ENCODE measurements at regions not wholly inside any gene's neighbourhood (a gene's known extent, or its start where the extent isn't known, plus 50 kb on each side); places are given as distances from the start of the nearest gene placed in this dataset.

DNA sequence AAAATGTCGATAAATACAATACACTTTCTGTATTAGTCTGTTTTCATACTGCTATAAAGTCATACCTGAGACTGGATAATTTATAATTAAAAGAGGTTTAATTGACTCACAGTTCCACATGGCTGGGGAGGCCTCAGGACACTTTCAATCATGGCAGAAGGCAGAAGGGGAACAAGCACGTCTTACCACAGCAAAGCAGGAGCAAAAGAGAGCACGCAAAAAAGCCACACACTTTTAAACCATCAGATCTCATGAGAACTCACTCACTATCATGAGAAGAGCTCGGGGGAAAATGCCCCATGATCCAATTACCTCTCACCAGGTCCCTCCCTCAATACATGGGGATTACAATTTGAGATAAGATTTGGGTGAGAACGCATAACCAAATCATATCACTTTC is 256.7 kb downstream of the ANAPC1 start:
- no peak overlapping the region for H3K4me3 Mint-ChIP-seq
- H3K27me3 Mint-ChIP-seq, result peaks cover 7% of the 10 kb centered on the region
- peaks cover 24% of the 10 kb centered on the region for H3K4me1 Mint-ChIP-seq
- DNase-seq (no peak), ATAC-seq (no peak)
- H3K36me3 Mint-ChIP-seq (ENCODE audit: low read depth), result peaks cover 13% of the 10 kb centered on the region
- POLR2A ChIA-PET, result no interaction called here
- CTCF ChIA-PET, result no interaction called here
- H3K9me3 Mint-ChIP-seq (ENCODE audit: low read depth), result peaks cover 30% of the 10 kb centered on the region
- no peak overlapping the region for H3K27ac Mint-ChIP-seq
- intact Hi-C loops (cut with DNase I, micrococcal nuclease), result loop anchor here in 1 of 2 experiments (5.0 kb wide), 1 partner anchor 35 kb away; no protein-coding TSS in a partner anchor

DNA sequence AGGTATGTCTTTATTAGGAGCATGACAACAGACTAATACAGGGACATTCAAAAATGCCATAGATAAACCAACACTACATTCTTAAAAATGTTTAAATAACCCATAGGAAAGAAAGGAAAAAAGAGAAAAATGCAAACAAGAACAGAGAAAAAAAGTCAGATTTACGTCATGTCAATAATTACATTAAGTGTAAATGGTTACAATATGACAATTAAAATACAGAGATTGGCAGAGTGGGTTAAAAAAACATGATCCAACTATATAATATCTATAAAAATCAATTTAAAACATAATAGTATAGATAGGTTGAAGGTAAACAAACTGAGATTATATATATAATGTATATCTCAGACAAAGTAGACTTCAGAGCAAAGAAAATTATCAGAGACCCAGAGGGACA is 255.8 kb downstream of the ANAPC1 start:
- peaks cover 7% of the 10 kb centered on the region for H3K27me3 Mint-ChIP-seq
- intact Hi-C loops (cut with DNase I, micrococcal nuclease), result loop anchor here in 1 of 2 experiments (5.0 kb wide), 1 partner anchor 34 kb away; no protein-coding TSS in a partner anchor
- no peak for DNase-seq
- ATAC-seq, result no peak
- peaks cover 13% of the 10 kb centered on the region for H3K36me3 Mint-ChIP-seq (ENCODE audit: low read depth)
- H3K4me3 Mint-ChIP-seq, result no peak overlapping the region
- CTCF ChIA-PET, result no interaction called here
- H3K27ac Mint-ChIP-seq, result no peak overlapping the region
- peaks cover 30% of the 10 kb centered on the region for H3K9me3 Mint-ChIP-seq (ENCODE audit: low read depth)
- POLR2A ChIA-PET, result no interaction called here
- peaks cover 34% of the 10 kb centered on the region for H3K4me1 Mint-ChIP-seq

DNA sequence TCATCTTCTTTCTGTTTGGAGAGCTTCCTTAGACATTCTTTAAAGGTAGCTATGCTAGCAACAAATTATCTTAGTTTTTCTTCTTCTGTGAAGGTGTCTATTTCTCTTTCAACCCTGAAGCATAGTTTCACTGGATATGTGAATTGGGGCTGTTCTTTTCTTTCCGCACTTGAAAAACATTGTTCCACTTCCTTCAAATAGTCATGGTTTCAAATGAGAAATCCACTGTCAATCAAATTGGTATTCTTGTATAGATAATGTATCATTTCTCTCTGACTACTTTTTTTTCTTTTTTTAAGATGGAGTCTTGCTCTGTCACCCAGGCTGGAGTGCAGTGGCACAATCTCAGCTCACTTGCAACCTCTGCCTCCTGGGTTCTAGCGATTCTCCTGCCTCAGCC is 254.0 kb downstream of the ANAPC1 start:
- intact Hi-C loops (cut with DNase I, micrococcal nuclease), result loop anchor here in 1 of 2 experiments (5.0 kb wide), 1 partner anchor 32 kb away; no protein-coding TSS in a partner anchor

GRCh38 chr2:111632661-111633060 is 251.3 kb downstream of the ANAPC1 start:
- H3K36me3 Mint-ChIP-seq (ENCODE audit: low read depth), result peaks cover 8% of the 10 kb centered on the region
- intact Hi-C loops (cut with DNase I, micrococcal nuclease), result loop anchor here in 1 of 2 experiments (1.0 kb wide), 1 partner anchor 8 kb away; no protein-coding TSS in a partner anchor
- peaks cover 24% of the 10 kb centered on the region for H3K9me3 Mint-ChIP-seq (ENCODE audit: low read depth)
- ATAC-seq (peak; percentile 93), DNase-seq (peak; percentile 61)
- peaks cover 19% of the 10 kb centered on the region for H3K27me3 Mint-ChIP-seq
- H3K4me1 Mint-ChIP-seq, result peaks cover 23% of the 10 kb centered on the region
- POLR2A ChIA-PET, result no interaction called here
- H3K4me3 Mint-ChIP-seq, result no peak overlapping the region
- CTCF ChIA-PET, result no interaction called here
- peak overlapping the region; percentile 45 for H3K27ac Mint-ChIP-seq

More for the DNA sequence above, 254.0 kb downstream of the ANAPC1 start:
- H3K4me3 Mint-ChIP-seq, result no peak overlapping the region
- DNase-seq, result no peak
- ChIA-PET CTCF (interaction anchor here (0.7 to 0.8 kb wide), 2 partner anchors 16 to 1461 kb away, joined by 3 read pairs; no protein-coding TSS in a partner anchor), POLR2A (no interaction called here)
- H3K4me1 Mint-ChIP-seq, result peaks cover 39% of the 10 kb centered on the region
- peaks cover 13% of the 10 kb centered on the region for H3K36me3 Mint-ChIP-seq (ENCODE audit: low read depth)
- peaks cover 8% of the 10 kb centered on the region for H3K27me3 Mint-ChIP-seq
- H3K9me3 Mint-ChIP-seq (ENCODE audit: low read depth), result peaks cover 30% of the 10 kb centered on the region
- ATAC-seq, result no peak
- H3K27ac Mint-ChIP-seq, result no peak overlapping the region

DNA sequence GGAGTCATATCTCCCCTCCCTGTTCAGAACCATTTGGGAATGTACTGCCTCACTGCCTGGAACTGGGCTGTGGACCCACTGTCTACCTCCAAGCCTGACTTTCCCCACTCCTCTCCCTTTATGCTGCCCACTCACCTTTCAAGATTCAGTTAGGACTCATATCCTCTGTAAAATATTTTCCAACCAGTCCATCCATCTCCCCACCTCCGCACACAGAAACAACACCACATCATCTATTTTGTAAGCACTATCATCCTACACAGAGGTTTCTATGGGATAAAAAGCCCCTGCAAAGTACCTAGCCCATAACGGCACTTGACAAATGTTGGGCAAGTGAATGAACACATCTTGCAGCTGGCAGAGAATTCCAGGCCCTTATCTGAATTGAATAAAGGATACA is 250.8 kb downstream of the ANAPC1 start:
- DNase-seq (no peak), ATAC-seq (peak; percentile 20)
- ChIA-PET CTCF (no interaction called here), POLR2A (no interaction called here)
- peak overlapping the region; percentile 26 for H3K4me3 Mint-ChIP-seq
- peaks cover 4% of the 10 kb centered on the region for H3K36me3 Mint-ChIP-seq (ENCODE audit: low read depth)
- intact Hi-C loops (cut with DNase I, micrococcal nuclease), result loop anchor here in 1 of 2 experiments (1.0 kb wide), 1 partner anchor 9 kb away; no protein-coding TSS in a partner anchor
- peaks cover 21% of the 10 kb centered on the region for H3K9me3 Mint-ChIP-seq (ENCODE audit: low read depth)
- peaks cover 23% of the 10 kb centered on the region for H3K4me1 Mint-ChIP-seq
- peaks cover 19% of the 10 kb centered on the region for H3K27me3 Mint-ChIP-seq
- H3K27ac Mint-ChIP-seq, result peak overlapping the region; percentile 45

DNA sequence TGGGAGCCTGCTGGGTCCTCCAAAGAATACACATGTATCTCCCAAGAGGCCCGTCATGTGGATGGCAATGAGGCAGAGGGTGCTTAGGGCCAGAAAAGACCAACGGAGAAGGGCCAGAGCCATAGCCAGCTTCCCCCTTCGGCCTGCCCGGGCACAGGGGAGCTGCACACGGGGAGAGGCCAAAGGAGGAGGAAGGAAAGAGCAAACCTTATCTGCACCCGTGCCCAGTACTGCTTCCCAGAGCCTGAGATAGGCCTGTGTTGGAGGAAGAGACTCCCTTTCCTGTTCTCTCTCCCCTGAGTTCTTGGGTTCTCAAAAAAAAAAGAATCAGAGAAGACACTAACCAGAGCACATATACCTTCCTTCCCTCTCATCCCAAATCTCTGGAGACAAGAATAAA is 250.3 kb downstream of the ANAPC1 start:
- peaks cover 23% of the 10 kb centered on the region for H3K4me1 Mint-ChIP-seq
- intact Hi-C loops (cut with DNase I, micrococcal nuclease), result loop anchor here in 1 of 2 experiments (1.0 kb wide), 1 partner anchor 9 kb away; no protein-coding TSS in a partner anchor
- CTCF ChIA-PET, result no interaction called here
- no peak overlapping the region for H3K4me3 Mint-ChIP-seq
- ATAC-seq, result no peak
- H3K27me3 Mint-ChIP-seq, result peaks cover 19% of the 10 kb centered on the region
- POLR2A ChIA-PET, result no interaction called here
- H3K9me3 Mint-ChIP-seq (ENCODE audit: low read depth), result peaks cover 18% of the 10 kb centered on the region
- peaks cover 4% of the 10 kb centered on the region for H3K36me3 Mint-ChIP-seq (ENCODE audit: low read depth)
- H3K27ac Mint-ChIP-seq, result peak overlapping the region; percentile 5
- DNase-seq, result no peak

GRCh38 chr2:111634050-111634794 is 249.8 kb downstream of the ANAPC1 start:
- peak; percentile 20 for DNase-seq

GRCh38 chr2:111634995-111635538 is 248.9 kb downstream of the ANAPC1 start:
- POLR2A ChIA-PET, result no interaction called here
- peaks cover 10% of the 10 kb centered on the region for H3K9me3 Mint-ChIP-seq (ENCODE audit: low read depth)
- H3K4me1 Mint-ChIP-seq, result peaks cover 23% of the 10 kb centered on the region
- peaks cover under 1% of the 10 kb centered on the region for H3K36me3 Mint-ChIP-seq (ENCODE audit: low read depth)
- H3K27ac Mint-ChIP-seq, result no peak overlapping the region
- ATAC-seq (no peak), DNase-seq (no peak)
- peaks cover 22% of the 10 kb centered on the region for H3K27me3 Mint-ChIP-seq
- no peak overlapping the region for H3K4me3 Mint-ChIP-seq
- intact Hi-C loops (cut with DNase I, micrococcal nuclease), result no loop called here
- CTCF ChIA-PET, result no interaction called here

More at GRCh38 chr2:111634050-111634794, 249.8 kb downstream of the ANAPC1 start:
- Mint-ChIP-seq H3K27me3 (peaks cover 19% of the 10 kb centered on the region), H3K9me3 (ENCODE audit: low read depth) (peaks cover 12% of the 10 kb centered on the region), H3K4me3 (no peak overlapping the region), H3K36me3 (ENCODE audit: low read depth) (peaks cover 4% of the 10 kb centered on the region), H3K4me1 (peaks cover 23% of the 10 kb centered on the region), H3K27ac (peak overlapping the region; percentile 5)
- ChIA-PET CTCF (interaction anchor here (0.6 kb wide), 1 partner anchor 403 kb away, joined by 4 read pairs; no protein-coding TSS in a partner anchor), POLR2A (no interaction called here)
- intact Hi-C loops (cut with DNase I, micrococcal nuclease), result no loop called here
- ATAC-seq, result peak; percentile 45

- H3K27ac Mint-ChIP-seq, result no peak overlapping the region
- H3K4me3 Mint-ChIP-seq, result no peak overlapping the region
- ChIA-PET POLR2A (interaction anchor here (0.6 kb wide), 1 partner anchor 54 kb away, joined by 3 read pairs; no protein-coding TSS in a partner anchor), CTCF (no interaction called here)
- H3K4me1 Mint-ChIP-seq, result peaks cover 27% of the 10 kb centered on the region
- H3K27me3 Mint-ChIP-seq, result peaks cover 22% of the 10 kb centered on the region
- H3K9me3 Mint-ChIP-seq (ENCODE audit: low read depth), result peaks cover 2% of the 10 kb centered on the region
- no peaks in the 10 kb centered on the region for H3K36me3 Mint-ChIP-seq (ENCODE audit: low read depth)
- DNase-seq (no peak), ATAC-seq (no peak)
- intact Hi-C loops (cut with DNase I, micrococcal nuclease), result no loop called here
Observed at GRCh38 chr2:111636905-111637304, 247.1 kb downstream of the ANAPC1 start.

DNA sequence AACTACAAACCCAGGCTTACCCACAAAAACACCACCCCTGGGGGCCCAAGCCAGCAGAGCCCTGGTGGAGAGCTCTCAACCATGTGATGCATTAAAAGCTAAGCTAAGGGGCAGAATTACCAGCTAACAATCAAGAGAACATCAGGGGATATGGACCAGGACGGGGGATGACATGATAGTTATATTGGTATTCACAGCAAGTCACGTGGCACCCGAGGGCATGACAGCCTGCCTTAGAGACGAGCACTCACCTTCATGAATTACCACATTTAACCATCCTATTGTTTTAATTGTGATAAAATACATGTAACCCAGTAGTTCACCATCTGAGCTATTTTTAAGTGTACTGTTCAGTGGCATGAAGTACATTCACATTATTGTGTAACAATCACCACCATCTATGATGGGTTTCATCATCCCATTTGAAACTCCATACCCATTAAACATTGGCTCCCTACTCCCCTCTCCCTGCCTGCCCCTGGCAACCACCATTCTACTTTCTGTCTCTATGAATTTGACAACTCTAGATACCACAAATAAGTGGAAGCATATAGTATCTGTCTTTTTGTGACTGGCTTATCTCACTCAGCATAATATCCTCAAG is 245.6 kb downstream of the ANAPC1 start:
- Mint-ChIP-seq H3K4me3 (no peak overlapping the region), H3K27ac (no peak overlapping the region), H3K36me3 (ENCODE audit: low read depth) (no peaks in the 10 kb centered on the region), H3K4me1 (peaks cover 15% of the 10 kb centered on the region), H3K27me3 (peaks cover 22% of the 10 kb centered on the region), H3K9me3 (ENCODE audit: low read depth) (peaks cover 2% of the 10 kb centered on the region)
- CTCF ChIA-PET, result no interaction called here
- intact Hi-C loops (cut with DNase I, micrococcal nuclease), result no loop called here
- DNase-seq, result no peak
- POLR2A ChIA-PET, result no interaction called here
- ATAC-seq, result no peak

DNA sequence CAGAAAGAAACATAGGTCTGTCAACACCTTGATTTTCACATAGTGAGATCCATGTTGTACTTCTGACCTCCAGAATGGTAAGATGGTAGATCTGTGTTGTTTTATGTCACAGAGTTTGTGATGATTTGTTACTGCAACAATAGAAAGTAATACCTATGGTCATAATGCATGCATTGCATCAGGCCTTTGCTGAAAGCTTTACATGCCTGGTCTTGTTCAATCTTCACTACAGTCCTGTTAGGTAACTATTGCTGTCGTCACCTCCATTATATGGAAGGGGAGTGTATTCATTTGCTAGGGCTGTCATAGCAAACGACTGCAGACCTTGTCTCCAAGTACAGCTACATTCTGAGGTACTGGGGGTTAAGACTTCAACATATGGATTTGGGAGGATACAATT is 243.5 kb downstream of the ANAPC1 start:
- ChIA-PET POLR2A (no interaction called here), CTCF (no interaction called here)
- Mint-ChIP-seq H3K27me3 (peaks cover 18% of the 10 kb centered on the region), H3K27ac (no peak overlapping the region), H3K9me3 (ENCODE audit: low read depth) (peaks cover 2% of the 10 kb centered on the region), H3K4me1 (peaks cover 5% of the 10 kb centered on the region), H3K36me3 (ENCODE audit: low read depth) (no peaks in the 10 kb centered on the region), H3K4me3 (no peak overlapping the region)
- intact Hi-C loops (cut with DNase I, micrococcal nuclease), result no loop called here
- ATAC-seq (no peak), DNase-seq (no peak)

Data from activated CD4-positive, alpha-beta T cell treated with anti-CD3 and anti-CD28 coated beads for 36 hours (primary cell).